Medulla oblongata (tissue), 1 donor: ENCODE measurements at regions not wholly inside any gene's neighbourhood (a gene's known extent, or its start where the extent isn't known, plus 50 kb on each side); places are given as distances from the start of the nearest gene placed in this dataset.

ENCODE experiments used
- DNase-seq: peaks from one replicate; pipeline ENCODE4 v3.0.0-alpha.2; 2015; ENCODE audit errors: extremely low spot score

DNA sequence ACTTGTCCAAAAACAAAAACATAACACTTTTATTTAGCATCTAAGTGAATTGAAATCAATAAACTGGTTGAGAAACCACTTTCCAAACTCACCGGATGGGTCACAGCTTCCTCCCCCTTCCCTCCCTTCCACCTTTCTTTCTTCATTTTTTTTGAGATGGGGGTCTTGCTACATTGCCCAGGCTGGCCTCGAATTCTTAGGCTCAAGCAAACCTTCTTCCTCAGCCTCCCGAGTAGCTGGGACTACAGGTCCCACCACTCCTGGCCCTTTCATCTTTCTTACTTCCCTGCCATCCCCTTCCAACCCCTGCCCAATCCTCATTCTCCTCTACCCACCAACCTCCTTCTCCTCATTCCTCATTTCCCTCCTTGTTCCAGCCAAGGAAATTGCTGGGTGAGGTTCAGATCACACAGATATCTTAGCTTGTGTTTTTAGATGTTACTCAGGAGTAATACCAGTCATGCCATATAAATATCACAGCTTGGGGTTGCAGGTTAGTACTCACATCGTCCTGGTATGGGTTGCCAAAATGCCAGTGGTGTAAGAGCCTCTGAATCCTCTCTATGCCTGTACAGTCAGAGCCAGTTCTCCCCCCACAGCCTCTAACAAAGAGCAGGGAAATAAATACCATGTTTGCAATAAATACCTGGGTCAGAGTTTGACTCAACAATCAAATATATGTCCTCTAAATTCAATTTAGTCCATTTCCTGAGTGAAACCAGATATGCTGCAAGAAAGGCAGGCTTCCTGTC, 132.7 kb upstream of the NDUFV2 start:
- no peak for DNase-seq

GRCh38 chr18:8970843-8971242, 131.7 kb upstream of the NDUFV2 start:
- no peak for DNase-seq

DNA sequence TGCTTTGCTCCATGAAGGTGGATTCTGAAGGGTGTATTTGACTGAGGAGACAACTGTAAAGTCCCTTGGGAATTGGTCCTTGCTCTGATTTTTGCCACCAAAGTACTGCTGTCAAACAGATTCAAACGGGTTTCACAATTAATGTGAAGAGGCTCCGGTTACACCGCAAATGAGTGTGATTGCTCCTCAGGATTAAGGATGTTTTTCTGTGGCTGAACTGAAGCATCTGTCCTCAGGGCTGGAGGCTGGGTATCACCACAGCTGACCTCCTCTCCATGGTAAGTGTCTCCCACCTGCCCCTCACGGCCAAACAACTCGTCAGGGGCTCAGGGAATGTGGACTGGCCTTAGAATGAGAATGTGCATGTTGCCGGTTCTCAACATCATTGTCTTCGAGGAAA, 130.4 kb upstream of the NDUFV2 start:
- no peak for DNase-seq

- no peak for DNase-seq
Measured at GRCh38 chr18:8974279-8974678, 128.2 kb upstream of the NDUFV2 start.

GRCh38 chr18:8974696-8975095, 127.8 kb upstream of the NDUFV2 start:
- DNase-seq = no peak

GRCh38 chr18:8975624-8976023, 126.9 kb upstream of the NDUFV2 start:
- no peak for DNase-seq

DNA sequence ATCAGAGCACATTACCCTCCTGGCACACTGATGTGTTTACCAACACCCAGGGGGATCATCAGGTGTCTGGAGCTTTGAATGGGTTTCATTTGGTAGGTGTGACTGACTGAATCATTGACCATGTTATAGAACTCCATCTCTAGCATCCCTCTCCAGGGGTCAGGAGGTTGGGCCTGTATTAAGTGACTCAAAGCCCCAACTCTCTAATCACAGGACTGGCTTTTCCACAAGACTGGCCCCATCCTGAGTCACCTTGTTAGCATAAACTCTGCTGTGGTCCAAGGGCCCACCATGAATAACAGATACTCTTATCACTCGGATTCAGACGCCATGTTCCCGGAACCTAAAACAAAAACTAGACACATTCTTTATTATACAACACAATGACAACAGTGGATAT, 125.9 kb upstream of the NDUFV2 start:
- no peak for DNase-seq

GRCh38 chr18:8977166-8977565, 125.3 kb upstream of the NDUFV2 start:
- DNase-seq = no peak

GRCh38 chr18:8977701-8978100, 124.8 kb upstream of the NDUFV2 start:
- DNase-seq = no peak

DNA sequence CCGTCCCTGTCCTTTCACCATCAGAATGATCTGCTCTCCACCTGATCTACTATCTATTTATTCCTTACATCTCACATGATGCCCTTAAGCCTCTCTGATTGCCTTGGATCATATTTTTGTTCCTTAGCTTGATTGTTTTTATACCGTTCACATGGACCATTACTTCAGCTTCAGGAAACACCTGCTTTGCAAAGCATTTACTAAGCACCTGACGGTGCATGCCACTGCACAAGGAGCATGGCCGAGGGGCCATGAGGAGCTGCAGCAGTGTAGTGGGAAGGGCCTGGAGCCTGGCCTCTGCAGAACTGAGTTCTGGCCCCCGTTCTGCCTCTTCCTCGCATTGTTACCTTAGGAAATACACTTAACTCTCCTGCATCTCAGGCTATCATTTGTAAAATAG, 124.1 kb upstream of the NDUFV2 start:
- no peak for DNase-seq

- no peak for DNase-seq
Measured at GRCh38 chr18:8979258-8979988, 123.1 kb upstream of the NDUFV2 start.

DNA sequence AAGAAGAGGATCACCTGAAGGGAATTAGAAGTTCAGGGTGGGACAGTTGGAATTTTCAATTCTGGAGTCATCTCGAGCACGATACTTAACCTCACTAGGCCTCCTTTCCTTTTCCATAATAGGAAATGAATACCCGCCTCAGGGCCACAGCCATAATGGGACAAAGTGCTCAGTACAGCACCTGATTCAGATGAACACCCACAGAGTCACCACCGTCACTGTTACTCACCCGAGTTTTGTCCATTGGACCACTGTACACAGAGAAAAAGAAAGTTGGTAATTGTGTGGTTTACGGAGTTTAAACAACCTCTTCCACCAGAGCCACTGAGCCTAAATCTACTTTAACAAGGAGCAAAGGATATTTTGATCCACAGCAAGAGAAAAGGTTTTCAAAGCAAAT, 122.0 kb upstream of the NDUFV2 start:
- no peak for DNase-seq

- no peak for DNase-seq
Measured at GRCh38 chr18:8980918-8981317, 121.6 kb upstream of the NDUFV2 start.

GRCh38 chr18:8982416-8983183, 119.9 kb upstream of the NDUFV2 start:
- peak; percentile 42 for DNase-seq

DNA sequence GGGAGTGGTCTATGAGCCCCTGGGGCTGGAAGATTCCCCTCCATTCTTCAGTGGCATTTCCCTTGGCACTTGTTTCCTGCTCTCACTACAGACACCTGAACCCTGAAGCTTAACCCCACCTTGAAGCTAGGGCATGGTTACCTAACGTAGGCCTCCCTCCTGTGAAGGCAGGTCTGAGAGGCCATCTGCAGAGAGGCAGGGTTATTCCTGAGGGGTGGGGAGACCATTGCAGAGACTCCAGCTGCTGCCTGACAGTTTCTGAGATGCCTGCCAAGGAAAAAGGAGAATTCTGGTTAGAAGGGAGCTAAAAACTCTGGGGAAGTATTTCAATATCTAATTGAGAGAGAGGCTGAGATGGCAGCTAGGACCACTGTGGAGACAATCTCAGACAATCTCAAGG, 119.3 kb upstream of the NDUFV2 start:
- DNase-seq = no peak

DNA sequence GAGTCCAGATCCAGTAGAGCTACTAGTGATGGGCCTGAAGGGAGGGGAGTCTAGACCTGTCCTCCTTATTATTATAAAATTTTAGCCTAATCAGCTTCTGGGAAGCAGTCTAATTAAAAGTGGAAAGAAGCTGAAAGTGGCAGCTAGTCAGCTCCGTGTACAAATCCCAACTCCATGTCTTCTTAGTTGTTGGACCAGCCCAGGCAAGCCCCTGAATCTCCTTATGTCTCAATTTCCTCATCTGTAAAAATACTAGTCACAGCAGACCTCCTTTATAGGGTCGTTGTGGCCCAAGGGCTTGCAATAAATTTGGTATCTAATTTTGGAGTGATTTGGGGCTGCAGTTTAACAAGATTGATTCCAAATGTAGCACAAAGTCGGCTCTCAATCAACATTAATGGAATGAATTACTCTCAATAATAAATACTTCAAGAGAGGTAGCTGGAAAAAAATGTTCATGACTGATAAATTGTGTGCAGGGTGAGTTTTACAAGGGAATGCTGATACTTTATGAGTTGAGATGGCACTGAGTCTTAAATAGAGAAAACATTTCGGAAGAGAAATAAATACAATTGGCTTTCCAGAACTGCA, 118.3 kb upstream of the NDUFV2 start:
- DNase-seq = no peak

GRCh38 chr18:8987241-8987640, 115.3 kb upstream of the NDUFV2 start:
- DNase-seq = no peak

DNA sequence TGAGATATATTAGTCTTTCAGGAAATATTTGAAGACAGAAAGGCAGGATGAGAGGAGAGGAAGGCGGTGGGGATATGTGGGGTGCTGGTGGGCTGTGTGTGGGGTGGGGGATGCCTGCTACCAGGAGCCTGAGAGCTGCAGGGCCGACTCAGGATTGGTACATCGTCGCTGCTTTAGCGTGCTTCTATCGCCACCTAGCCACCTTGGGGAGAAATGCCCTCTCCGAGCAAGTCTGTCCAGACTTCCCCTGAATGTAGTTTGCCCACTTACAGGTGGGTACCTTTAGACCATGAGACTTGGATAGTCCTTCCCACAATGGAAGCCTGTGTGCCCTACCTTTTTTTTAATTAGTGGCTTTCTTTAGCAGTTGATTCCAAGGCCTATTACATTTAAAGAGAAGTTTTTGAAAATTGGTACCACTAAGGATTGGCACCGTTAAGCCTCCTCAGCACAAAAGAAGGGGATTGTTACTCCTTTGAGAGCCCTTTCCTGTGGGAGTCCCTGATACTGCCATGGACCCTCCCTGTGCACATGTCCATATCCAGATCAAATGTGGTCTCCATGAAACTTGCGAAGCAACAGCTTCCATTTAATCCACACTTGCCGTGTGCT, 114.1 kb upstream of the NDUFV2 start:
- peak; percentile 71 for DNase-seq

DNA sequence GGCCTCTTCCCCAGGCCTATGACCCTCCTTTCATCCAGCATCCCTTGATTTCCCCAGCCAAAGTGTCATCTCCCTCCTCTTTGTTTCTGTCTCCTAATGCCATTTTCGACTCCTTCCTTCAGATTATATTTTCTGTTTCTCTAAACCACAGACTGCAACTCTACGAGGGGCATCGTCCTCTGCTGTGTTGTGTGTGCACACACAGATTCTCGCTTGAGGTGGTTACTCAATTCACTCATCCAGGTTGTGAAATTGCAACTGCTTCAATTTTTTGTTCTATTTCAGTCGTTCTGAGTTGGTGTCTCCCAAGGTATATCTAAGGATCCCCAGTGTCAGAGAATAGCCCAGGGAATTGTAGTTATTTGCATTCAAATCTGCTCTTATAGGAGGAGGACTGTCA, 113.5 kb upstream of the NDUFV2 start:
- no peak for DNase-seq

DNA sequence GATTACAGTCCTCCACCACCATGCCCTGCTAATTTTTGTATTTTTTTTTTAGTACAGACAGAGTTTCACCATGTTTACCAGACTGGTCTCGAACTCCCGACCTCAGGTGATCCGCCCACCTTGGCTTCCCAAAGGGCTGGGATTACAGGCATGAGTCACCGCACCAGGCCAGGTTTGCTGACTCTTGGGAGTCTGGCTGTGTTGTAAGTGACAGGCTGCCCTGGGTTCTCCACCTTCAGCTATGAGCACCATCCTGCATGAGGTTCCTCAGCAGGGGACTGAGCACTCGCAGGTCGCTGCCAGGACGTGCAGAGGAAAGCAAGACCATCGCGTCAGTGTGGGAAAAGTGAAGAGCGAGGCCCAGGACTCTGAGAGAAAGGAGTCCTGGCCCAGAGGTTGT, 112.6 kb upstream of the NDUFV2 start:
- no peak for DNase-seq

GRCh38 chr18:8990276-8991031, 112.0 kb upstream of the NDUFV2 start:
- peak; percentile 32 for DNase-seq
